ENCODE measurements at regions not wholly inside any gene's neighbourhood (a gene's known extent, or its start where the extent isn't known, plus 50 kb on each side); places are given as distances from the start of the nearest gene placed in this dataset.

GRCh38 chr7:35331730-35332678 is 78.1 kb upstream of the TBX20 start:
- no peak for DNase-seq

GRCh38 chr7:35329026-35329425 is 75.1 kb upstream of the TBX20 start:
- DNase-seq, result no peak

- DNase-seq, result no peak
Measured at GRCh38 chr7:35319606-35320005, 65.7 kb upstream of the TBX20 start.

GRCh38 chr7:35316549-35316948 is 62.6 kb upstream of the TBX20 start:
- DNase-seq, result no peak

GRCh38 chr7:35315517-35315916 is 61.6 kb upstream of the TBX20 start:
- DNase-seq, result no peak

GRCh38 chr7:35314354-35314753 is 60.5 kb upstream of the TBX20 start:
- no peak for DNase-seq

- DNase-seq, result no peak
Measured at GRCh38 chr7:35313575-35313974, 59.7 kb upstream of the TBX20 start.
